GM12874 (cell line): ENCODE measurements at regions not wholly inside any gene's neighbourhood (a gene's known extent, or its start where the extent isn't known, plus 50 kb on each side); places are given as distances from the start of the nearest gene placed in this dataset.

Experiments
- CTCF ChIP-seq: IDR thresholded peaks from 2 replicates; pipeline ENCODE4 v1.5.1; 2011; ENCODE audit warnings: low read depth, mild to moderate bottlenecking, control low read depth, low read length, moderate library complexity; ENCODE audit not compliant: insufficient read depth

- no peak for TF ChIP-seq CTCF
Observed at GRCh38 chr15:66849393-66849745, 147.3 kb downstream of the SMAD6 start.

GRCh38 chr15:66849746-66850077 lies 147.7 kb downstream of the SMAD6 start:
- TF ChIP-seq CTCF = no peak

- TF ChIP-seq CTCF = no peak
Observed at GRCh38 chr15:66850078-66850991, 148.3 kb downstream of the SMAD6 start.

GRCh38 chr15:66850996-66851310 lies 148.9 kb downstream of the SMAD6 start:
- no peak for TF ChIP-seq CTCF

GRCh38 chr15:66851311-66852063 lies 149.5 kb downstream of the SMAD6 start:
- peak; percentile 97 for TF ChIP-seq CTCF

- TF ChIP-seq CTCF = no peak
Observed at GRCh38 chr15:66852064-66852905, 150.2 kb downstream of the SMAD6 start.
